GM21619 (cell line): ENCODE measurements at regions not wholly inside any gene's neighbourhood (a gene's known extent, or its start where the extent isn't known, plus 50 kb on each side); places are given as distances from the start of the nearest gene placed in this dataset.

Experiments
- ATAC-seq: cut with Tn5 transposase; IDR thresholded peaks from one replicate; pipeline ENCODE4 v1.9.1; 2021; ENCODE audit not compliant: unreplicated experiment

GRCh38 chr17:79457376-79457775 lies 153.5 kb downstream of the RBFOX3 start:
- ATAC-seq: no peak

- no peak for ATAC-seq
Measured at GRCh38 chr17:79455636-79456035, 155.2 kb downstream of the RBFOX3 start.

- ATAC-seq: no peak
Measured at GRCh38 chr17:79454826-79455225, 156.0 kb downstream of the RBFOX3 start.

- ATAC-seq: no peak
Measured at GRCh38 chr17:79453481-79453880, 157.4 kb downstream of the RBFOX3 start.

GRCh38 chr17:79452706-79453105 lies 158.1 kb downstream of the RBFOX3 start:
- ATAC-seq: no peak

- ATAC-seq: no peak
Measured at GRCh38 chr17:79451167-79451566, 159.7 kb downstream of the RBFOX3 start.

- no peak for ATAC-seq
Measured at GRCh38 chr17:79446399-79447009, 164.3 kb downstream of the RBFOX3 start.

- no peak for ATAC-seq
Measured at GRCh38 chr17:79444198-79444597, 166.7 kb downstream of the RBFOX3 start.

GRCh38 chr17:79443026-79443425 lies 167.8 kb downstream of the RBFOX3 start:
- no peak for ATAC-seq

GRCh38 chr17:79441356-79442160 lies 169.3 kb downstream of the RBFOX3 start:
- ATAC-seq: no peak

- ATAC-seq: no peak
Measured at GRCh38 chr17:79440251-79440650, 170.6 kb downstream of the RBFOX3 start.

GRCh38 chr17:79439493-79439892 lies 171.4 kb downstream of the RBFOX3 start:
- ATAC-seq: no peak

- no peak for ATAC-seq
Measured at GRCh38 chr17:79438546-79439334, 172.1 kb downstream of the RBFOX3 start.

- no peak for ATAC-seq
Measured at GRCh38 chr17:79438058-79438457, 172.8 kb downstream of the RBFOX3 start.

GRCh38 chr17:79437081-79437480 lies 173.8 kb downstream of the RBFOX3 start:
- no peak for ATAC-seq

GRCh38 chr17:79435962-79436361 lies 174.9 kb downstream of the RBFOX3 start:
- ATAC-seq: no peak

- ATAC-seq: no peak
Measured at GRCh38 chr17:79435296-79435695, 175.6 kb downstream of the RBFOX3 start.

GRCh38 chr17:79434215-79434614 lies 176.6 kb downstream of the RBFOX3 start:
- ATAC-seq: no peak

GRCh38 chr17:79433379-79433778 lies 177.5 kb downstream of the RBFOX3 start:
- ATAC-seq: no peak

- no peak for ATAC-seq
Measured at GRCh38 chr17:79431175-79431574, 179.7 kb downstream of the RBFOX3 start.

GRCh38 chr17:79429864-79430494 lies 180.9 kb downstream of the RBFOX3 start:
- ATAC-seq: no peak
